GM13976 (cell line): ENCODE measurements at regions not wholly inside any gene's neighbourhood (a gene's known extent, or its start where the extent isn't known, plus 50 kb on each side); places are given as distances from the start of the nearest gene placed in this dataset.

Experiments used
- DNase-seq: peaks from one replicate; pipeline ENCODE4 v3.0.0; 2012; ENCODE audit warnings: low spot score
- CTCF ChIP-seq: IDR thresholded peaks from 2 replicates; pipeline ENCODE4 v1.5.1; 2012; ENCODE audit warnings: borderline replicate concordance, mild to moderate bottlenecking; ENCODE audit not compliant: insufficient read depth; ENCODE audit errors: extremely low read depth, missing control alignments, control extremely low read depth
- in situ Hi-C: fragments of 300-500 bp; cut with MboI; formaldehyde crosslinking; loops from one replicate; pipeline ENCODE4 v1.12.0; 2022; ENCODE audit warnings: low sequenced_read_pairs, mixed read lengths, inconsistent platforms; ENCODE audit not compliant: unreplicated experiment

- TF ChIP-seq CTCF: no peak
- no peak for DNase-seq
- in situ Hi-C loops: no loop called here
Observed at GRCh38 chr2:66327066-66327740, 107.7 kb upstream of the MEIS1 start.

- DNase-seq: no peak
- no peak for TF ChIP-seq CTCF
- in situ Hi-C loops: no loop called here
Observed at GRCh38 chr2:66324909-66325528, 109.9 kb upstream of the MEIS1 start.

DNA sequence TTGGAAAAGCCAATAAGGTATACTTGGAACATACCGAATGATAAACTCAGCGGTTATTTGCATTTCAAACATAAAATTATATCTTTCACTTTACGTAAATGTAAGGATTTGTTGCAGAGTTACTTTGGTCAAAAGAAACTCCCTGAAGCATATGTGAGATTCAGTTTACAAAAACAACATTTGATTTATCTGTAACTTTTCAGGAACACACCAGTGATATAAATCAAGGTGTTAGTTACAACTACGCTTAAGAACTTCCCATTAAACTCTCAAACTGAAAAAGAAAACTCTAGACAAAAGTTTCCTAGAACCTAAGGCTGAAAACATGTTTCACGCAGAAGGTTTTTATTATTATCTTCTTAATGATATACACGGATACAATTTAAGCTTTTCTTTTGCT lies 110.6 kb upstream of the MEIS1 start:
- no peak for DNase-seq
- in situ Hi-C loops: no loop called here
- TF ChIP-seq CTCF: no peak

DNA sequence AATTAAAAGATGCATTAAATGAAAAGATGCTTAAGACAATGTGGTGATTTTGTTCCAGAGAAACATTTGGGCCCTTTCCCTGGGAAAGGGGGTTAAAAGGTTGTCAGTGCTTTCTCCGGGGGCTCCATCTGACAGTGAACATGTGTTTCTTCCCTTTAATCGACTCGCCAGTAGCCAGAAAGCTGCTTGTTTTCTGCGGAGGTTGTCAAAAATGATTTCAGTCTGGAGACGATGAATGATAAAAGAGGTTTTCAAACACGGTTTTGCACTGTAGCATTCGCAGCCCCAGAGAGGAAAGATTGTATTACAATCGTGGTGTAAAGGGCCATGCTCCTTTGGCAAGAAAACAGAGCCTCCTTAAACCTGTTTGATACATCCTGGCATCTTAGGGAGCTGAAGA lies 111.5 kb upstream of the MEIS1 start:
- in situ Hi-C loops: no loop called here
- TF ChIP-seq CTCF: no peak
- DNase-seq: no peak

DNA sequence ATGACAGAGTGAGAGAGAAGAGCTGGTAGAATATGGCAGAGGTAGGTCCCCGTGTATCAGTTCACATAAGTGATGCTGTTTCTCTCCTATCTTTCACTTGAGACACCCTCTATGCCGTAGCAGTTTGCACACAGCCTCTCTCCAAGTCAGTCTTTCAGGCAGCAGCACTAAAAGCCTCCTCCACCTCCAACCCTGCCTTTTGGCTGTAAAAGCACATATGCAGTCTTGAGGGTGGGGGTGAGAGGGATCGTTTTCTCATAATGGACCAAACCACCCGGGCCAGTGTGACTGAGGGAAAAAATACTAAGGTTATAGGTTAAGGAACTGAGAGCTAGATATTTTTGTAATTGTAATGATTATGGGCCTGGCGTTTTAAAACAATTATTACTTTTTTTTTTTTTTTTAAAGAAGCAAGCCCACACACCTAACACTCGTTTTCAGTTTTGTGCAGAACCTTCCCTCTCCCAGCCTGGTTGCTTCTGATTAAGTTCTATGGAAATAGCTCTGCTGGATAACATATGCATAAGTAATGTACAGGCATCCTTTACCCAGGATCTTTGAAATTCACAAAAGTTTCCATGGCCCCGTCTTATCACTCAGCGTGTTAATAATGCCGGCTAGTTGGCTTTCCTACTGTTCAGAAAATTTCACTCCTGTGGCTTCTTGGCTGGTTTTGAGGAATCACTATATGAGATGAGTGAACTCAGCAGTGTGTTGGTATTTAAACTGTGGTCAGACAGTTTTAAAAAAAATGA lies 112.2 kb upstream of the MEIS1 start:
- DNase-seq: no peak
- in situ Hi-C loops: no loop called here
- TF ChIP-seq CTCF: no peak

DNA sequence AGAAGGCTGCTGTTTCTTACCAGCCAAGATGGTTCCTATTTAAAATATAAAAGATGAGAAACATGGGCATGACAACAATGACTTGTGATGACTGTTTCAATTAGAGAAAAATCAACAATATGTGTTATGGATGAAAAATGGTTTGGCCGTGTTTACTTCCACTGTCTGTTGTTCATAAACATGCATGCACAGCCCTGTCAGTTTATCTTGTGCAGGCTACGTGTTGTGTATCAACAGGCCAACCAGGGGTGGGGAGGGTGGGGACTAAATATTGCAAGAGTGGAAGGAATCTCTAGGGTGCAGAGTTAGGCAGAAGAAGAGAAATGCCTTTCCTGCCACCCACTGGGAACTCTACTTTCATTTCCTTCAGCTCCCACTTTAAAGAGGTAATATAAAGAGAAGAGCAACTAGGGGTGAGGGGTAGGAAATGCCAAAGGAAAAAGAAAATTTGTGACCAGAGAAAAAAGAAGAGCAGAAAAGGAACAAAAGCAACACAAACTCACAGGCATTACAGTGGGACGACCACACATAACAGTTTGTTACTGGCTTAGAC lies 116.8 kb upstream of the MEIS1 start:
- DNase-seq: no peak
- in situ Hi-C loops: no loop called here
- TF ChIP-seq CTCF: no peak
